T-helper 2 cell treated with Interferon-gamma antibody and Interleukin-4, amounts not matched to agents 5 μg/mL and 100 μg/mL, for 36 hours (primary cell): ENCODE measurements at regions not wholly inside any gene's neighbourhood (a gene's known extent, or its start where the extent isn't known, plus 50 kb on each side); places are given as distances from the start of the nearest gene placed in this dataset.

ENCODE experiments used
- DNase-seq: peaks from one replicate; pipeline ENCODE4 v3.0.0; 2021; ENCODE audit warnings: low spot score
- H3K27ac Mint-ChIP-seq: one replicate; pipeline ENCODE4 v1.8.0; 2021; ENCODE audit warnings: mild to moderate bottlenecking, mixed read lengths
- H3K27me3 Mint-ChIP-seq: one replicate; pipeline ENCODE4 v1.8.0; 2021; ENCODE audit warnings: low read depth, mixed read lengths
- H3K36me3 Mint-ChIP-seq: one replicate; pipeline ENCODE4 v1.8.0; 2021; ENCODE audit warnings: low read depth, mixed read lengths
- H3K4me1 Mint-ChIP-seq: one replicate; pipeline ENCODE4 v1.8.0; 2021; ENCODE audit warnings: low read depth, mixed read lengths
- H3K4me3 Mint-ChIP-seq: one replicate; pipeline ENCODE4 v1.8.0; 2022; ENCODE audit warnings: mild to moderate bottlenecking, moderate library complexity, mixed read lengths
- H3K9me3 Mint-ChIP-seq: one replicate; pipeline ENCODE4 v1.8.0; 2021; ENCODE audit warnings: mixed read lengths

DNA sequence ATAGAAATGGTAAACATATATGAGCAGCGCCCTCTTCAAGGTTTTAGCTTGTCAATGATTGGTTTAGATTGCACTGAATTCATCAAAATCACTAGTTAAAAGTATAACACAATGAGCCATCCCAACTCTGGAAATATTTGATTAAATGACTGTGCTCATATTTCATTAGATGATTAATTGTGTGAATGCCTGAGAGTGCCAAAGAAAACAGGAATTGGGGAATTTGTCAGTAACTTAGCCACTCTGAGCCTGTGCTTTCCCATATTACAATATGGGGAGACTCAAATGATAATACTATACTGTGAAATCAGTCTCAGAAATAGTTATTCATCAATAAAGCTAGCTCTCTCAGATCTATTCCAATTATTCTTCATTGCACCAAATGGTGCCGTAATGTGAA lies 2087.6 kb upstream of the CELF4 start:
- Mint-ChIP-seq H3K27me3 (no peaks in the 10 kb centered on the region), H3K9me3 (peaks cover 4% of the 10 kb centered on the region), H3K4me3 (no peak overlapping the region), H3K27ac (no peak overlapping the region), H3K36me3 (no peaks in the 10 kb centered on the region), H3K4me1 (no peaks in the 10 kb centered on the region)
- DNase-seq: no peak

DNA sequence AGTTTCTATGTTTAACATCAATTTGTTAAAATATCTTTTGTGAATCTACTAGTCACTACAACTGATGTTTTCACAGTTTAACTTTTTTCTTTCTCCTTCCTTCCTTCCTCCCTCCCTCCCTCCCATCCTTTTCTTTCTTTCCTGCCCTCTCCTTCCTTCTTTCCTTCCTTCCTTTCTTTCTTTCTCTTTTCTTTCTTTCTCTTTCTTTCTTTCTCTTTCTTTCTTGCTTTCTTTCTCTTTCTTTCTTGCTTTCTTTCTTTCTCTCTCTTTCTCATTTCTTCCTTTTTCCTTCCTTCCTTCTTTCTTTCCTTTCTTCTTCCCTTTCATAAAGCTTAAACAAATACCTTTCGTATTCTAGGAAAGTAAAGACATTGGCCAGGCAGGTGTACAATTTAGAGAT lies 2083.0 kb upstream of the CELF4 start:
- no peaks in the 10 kb centered on the region for H3K36me3 Mint-ChIP-seq
- no peak for DNase-seq
- H3K4me3 Mint-ChIP-seq: no peak overlapping the region
- peaks cover 5% of the 10 kb centered on the region for H3K9me3 Mint-ChIP-seq
- no peak overlapping the region for H3K27ac Mint-ChIP-seq
- H3K4me1 Mint-ChIP-seq: no peaks in the 10 kb centered on the region
- H3K27me3 Mint-ChIP-seq: no peaks in the 10 kb centered on the region

DNA sequence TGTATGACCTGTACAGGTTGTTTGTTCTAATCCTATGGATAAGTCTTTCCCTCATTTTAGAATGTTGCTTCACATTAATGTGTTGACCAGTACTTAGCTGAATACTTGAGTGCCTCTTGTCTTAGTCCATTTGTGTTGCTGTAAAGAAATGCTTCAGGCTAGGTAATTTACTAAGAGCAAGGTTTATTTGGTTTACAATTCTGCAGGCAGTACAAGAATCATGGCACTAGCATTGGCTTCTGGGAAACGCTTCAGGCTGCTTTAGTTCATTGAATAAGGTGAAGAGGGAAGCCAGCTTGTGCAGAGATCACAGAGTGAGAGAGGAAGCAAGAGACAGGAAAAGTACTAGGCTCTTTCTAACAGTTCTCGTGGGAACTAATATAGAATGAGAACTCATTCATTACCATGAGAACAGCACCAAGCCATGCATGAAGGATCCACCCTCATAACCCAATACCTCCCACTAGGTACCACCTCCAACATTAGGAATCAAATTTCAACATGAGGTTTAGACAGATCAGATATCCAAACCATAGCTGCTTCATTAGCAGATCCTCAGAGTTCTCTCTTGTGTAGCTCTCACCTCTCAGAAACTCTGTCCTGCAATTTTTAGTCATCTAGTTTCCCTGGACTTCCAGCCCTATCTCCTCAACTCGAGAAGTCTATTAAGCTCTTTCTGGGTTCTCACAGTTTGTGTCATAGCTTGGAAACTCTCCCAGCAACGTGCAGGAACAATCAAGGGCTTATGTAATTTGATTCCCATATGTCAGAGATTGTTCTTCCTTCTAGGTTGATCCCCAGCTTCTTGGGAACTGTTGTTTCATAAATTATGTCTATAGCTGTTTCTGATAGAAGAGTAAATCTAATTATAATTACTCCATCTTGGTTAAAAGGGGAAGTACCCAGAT lies 2082.3 kb upstream of the CELF4 start:
- H3K9me3 Mint-ChIP-seq: peaks cover 7% of the 10 kb centered on the region
- H3K4me3 Mint-ChIP-seq: no peak overlapping the region
- H3K36me3 Mint-ChIP-seq: no peaks in the 10 kb centered on the region
- DNase-seq: no peak
- H3K27ac Mint-ChIP-seq: no peak overlapping the region
- H3K4me1 Mint-ChIP-seq: no peaks in the 10 kb centered on the region
- no peaks in the 10 kb centered on the region for H3K27me3 Mint-ChIP-seq

DNA sequence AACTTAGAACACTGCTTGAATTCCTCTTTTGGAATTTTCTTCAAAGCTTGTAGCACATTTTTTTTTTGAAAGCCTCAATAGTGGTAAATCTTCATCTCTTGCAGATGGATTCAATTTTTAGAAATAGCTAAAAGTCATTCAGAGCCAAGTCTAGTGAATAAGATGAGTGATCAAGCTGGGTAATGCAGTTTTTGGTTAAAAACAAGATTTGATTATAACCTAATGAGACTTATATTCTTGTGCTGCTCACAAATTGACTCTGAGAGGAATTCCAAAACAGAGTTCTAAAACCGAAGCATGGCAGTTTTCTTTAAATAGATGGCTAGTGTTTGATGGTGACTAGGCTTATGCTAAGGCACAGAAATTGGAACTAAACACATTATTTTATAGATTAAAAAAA lies 2072.6 kb upstream of the CELF4 start:
- Mint-ChIP-seq H3K4me1 (no peaks in the 10 kb centered on the region), H3K9me3 (no peaks in the 10 kb centered on the region), H3K27ac (no peak overlapping the region), H3K4me3 (no peak overlapping the region), H3K36me3 (no peaks in the 10 kb centered on the region), H3K27me3 (no peaks in the 10 kb centered on the region)
- no peak for DNase-seq

DNA sequence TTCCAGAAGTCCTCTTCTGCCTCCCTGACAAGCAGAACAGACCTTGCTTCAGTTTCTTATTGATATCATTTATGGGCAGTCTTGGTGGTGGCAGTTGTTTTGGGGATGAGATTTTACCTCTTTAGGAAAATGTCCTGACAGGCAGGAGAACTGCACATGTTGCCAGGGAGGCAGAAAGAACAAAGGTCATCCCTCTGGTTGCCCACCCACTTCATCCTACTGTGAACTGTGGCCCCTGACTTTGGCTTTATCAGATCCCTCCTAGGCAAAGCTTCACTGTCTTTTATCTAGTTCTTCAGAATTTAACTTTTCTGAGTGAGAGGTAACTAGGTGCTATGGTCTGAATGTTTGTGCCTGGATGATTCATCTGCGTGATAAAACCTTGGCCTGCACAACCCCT lies 2071.3 kb upstream of the CELF4 start:
- H3K36me3 Mint-ChIP-seq: no peaks in the 10 kb centered on the region
- no peaks in the 10 kb centered on the region for H3K4me1 Mint-ChIP-seq
- DNase-seq: no peak
- no peak overlapping the region for H3K27ac Mint-ChIP-seq
- H3K27me3 Mint-ChIP-seq: no peaks in the 10 kb centered on the region
- H3K4me3 Mint-ChIP-seq: no peak overlapping the region
- H3K9me3 Mint-ChIP-seq: no peaks in the 10 kb centered on the region

DNA sequence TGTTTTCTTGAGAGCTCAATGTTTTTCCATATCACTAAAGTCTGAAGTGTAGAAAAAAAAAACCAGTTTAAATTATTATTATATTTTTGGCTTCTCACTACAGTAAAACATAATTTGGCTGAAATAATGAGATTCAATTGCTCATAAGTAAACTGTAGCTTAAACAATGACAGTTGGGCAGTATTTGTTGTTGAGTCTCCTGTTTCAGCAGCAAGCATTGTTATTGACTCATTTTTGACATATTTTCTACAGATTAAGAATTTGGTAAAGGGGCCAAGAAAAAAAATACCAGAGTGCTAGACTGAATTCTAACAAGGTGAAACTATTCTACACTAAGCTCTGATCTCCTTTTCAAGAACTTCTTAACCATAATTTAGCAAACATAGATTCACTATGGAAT lies 2070.4 kb upstream of the CELF4 start:
- H3K27ac Mint-ChIP-seq: no peak overlapping the region
- H3K9me3 Mint-ChIP-seq: no peaks in the 10 kb centered on the region
- no peaks in the 10 kb centered on the region for H3K4me1 Mint-ChIP-seq
- H3K36me3 Mint-ChIP-seq: no peaks in the 10 kb centered on the region
- no peak overlapping the region for H3K4me3 Mint-ChIP-seq
- no peaks in the 10 kb centered on the region for H3K27me3 Mint-ChIP-seq
- DNase-seq: no peak

DNA sequence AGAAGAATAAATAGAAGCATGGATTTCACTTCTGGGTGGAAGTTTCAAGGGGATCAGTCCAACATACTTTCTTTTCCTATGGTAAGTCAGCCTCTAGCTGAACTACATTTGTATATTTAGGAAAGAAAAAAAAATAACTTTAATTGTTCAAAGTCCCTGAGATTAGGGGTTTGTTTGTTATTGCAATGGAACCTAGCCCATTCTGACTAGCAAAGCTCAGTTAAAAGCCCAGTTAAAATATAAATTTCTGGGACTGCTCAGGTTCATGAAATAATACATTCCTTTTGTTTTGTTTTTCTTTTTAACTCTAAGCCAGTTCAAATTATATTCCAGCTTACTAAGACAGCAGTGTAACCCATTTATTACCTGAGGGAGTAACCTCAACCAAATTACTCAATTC lies 2069.6 kb upstream of the CELF4 start:
- H3K4me1 Mint-ChIP-seq: no peaks in the 10 kb centered on the region
- H3K4me3 Mint-ChIP-seq: no peak overlapping the region
- DNase-seq: no peak
- H3K27ac Mint-ChIP-seq: no peak overlapping the region
- H3K9me3 Mint-ChIP-seq: no peaks in the 10 kb centered on the region
- no peaks in the 10 kb centered on the region for H3K36me3 Mint-ChIP-seq
- H3K27me3 Mint-ChIP-seq: no peaks in the 10 kb centered on the region

DNA sequence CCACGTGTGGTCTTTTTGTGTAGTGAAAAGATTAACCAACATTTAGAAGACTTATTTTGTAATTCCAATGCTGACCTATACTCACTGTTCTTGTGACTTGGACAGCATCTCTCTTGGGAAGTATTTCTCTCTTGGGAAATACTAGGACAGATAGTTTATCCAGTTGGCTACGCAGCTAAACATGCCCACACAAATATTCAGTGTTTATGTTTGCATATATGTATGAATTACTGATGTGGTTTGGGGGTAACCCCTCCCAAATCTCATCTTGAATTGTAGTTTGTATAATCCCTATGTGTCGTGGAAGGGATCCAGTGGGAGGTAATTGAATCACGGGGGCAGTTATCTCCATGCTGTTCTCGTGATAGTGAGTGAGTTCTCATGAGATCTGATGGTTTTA lies 2062.3 kb upstream of the CELF4 start:
- Mint-ChIP-seq H3K36me3 (no peaks in the 10 kb centered on the region), H3K4me3 (no peak overlapping the region), H3K9me3 (peaks cover 4% of the 10 kb centered on the region), H3K4me1 (no peaks in the 10 kb centered on the region), H3K27me3 (no peaks in the 10 kb centered on the region), H3K27ac (no peak overlapping the region)
- no peak for DNase-seq

DNA sequence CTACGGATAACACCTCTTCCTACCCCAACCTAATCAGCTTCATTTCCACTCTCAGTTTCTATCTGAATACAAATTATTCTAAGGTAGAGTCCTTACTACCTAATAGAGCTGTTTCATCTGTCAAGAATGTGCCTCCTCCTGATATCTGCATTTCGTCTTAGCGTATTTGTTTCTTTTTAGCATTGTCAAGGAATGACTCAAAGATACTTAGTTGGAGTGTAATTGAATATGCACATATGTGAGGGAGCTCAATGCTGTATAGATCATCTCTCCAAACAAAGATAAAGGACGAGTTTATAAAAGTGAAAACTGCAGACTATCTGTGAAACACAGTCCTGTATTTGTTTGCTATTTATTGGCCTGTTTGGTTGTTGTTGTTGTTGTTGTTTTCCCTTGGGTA lies 2059.4 kb upstream of the CELF4 start:
- no peaks in the 10 kb centered on the region for H3K27me3 Mint-ChIP-seq
- H3K4me1 Mint-ChIP-seq: no peaks in the 10 kb centered on the region
- H3K27ac Mint-ChIP-seq: no peak overlapping the region
- no peaks in the 10 kb centered on the region for H3K36me3 Mint-ChIP-seq
- peaks cover 8% of the 10 kb centered on the region for H3K9me3 Mint-ChIP-seq
- no peak for DNase-seq
- H3K4me3 Mint-ChIP-seq: no peak overlapping the region

DNA sequence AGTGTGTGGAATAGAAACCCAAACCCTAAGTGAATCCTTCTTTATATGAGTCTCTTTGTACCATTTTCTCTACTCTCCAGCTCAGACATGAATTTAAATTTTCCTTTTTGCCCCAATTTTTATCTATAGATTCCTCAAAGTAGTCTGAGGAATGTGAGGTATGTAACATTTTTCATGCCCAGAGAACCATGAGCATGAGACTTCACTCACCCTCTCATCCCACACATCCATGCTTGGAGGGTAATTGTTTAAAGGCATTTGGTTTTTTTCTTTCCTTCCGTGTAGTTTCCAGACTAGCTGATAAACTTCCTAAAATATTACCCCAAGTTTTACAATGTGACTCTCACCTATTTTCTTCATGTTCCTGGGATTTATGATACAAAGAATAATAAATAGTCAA lies 2056.8 kb upstream of the CELF4 start:
- Mint-ChIP-seq H3K27ac (no peak overlapping the region), H3K9me3 (peaks cover 12% of the 10 kb centered on the region), H3K36me3 (no peaks in the 10 kb centered on the region), H3K27me3 (no peaks in the 10 kb centered on the region), H3K4me3 (no peak overlapping the region), H3K4me1 (no peaks in the 10 kb centered on the region)
- DNase-seq: no peak

DNA sequence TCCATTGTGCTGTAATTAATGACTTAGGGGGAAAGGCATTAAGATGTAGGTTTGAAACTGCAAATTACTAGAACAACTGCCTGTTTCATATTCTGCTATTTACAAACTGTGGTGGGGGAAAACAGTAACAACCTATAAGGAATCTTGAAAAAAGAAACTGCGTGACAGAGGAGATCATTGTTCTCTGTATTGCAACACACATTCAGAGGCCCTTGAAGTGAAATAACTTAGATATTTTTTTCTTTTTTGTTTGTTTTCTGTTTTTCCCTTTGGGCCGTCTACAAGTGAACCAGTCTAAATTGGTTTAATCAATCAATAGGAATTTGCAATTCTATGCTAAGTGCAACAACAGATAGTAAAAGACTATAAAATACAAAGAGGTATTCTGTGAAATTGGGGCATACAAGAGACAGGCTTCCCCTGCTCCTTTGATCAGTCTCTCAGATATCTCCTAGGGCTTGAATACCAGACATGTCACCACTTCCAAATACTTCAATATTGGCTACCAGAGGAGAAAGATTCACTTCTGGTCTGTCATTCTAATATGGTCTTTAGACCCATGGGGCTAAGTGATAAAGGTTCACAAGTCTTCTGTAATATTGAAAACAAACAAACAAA lies 2055.1 kb upstream of the CELF4 start:
- Mint-ChIP-seq H3K27ac (no peak overlapping the region), H3K27me3 (no peaks in the 10 kb centered on the region), H3K4me3 (no peak overlapping the region), H3K4me1 (no peaks in the 10 kb centered on the region), H3K36me3 (no peaks in the 10 kb centered on the region), H3K9me3 (peaks cover 10% of the 10 kb centered on the region)
- DNase-seq: no peak

DNA sequence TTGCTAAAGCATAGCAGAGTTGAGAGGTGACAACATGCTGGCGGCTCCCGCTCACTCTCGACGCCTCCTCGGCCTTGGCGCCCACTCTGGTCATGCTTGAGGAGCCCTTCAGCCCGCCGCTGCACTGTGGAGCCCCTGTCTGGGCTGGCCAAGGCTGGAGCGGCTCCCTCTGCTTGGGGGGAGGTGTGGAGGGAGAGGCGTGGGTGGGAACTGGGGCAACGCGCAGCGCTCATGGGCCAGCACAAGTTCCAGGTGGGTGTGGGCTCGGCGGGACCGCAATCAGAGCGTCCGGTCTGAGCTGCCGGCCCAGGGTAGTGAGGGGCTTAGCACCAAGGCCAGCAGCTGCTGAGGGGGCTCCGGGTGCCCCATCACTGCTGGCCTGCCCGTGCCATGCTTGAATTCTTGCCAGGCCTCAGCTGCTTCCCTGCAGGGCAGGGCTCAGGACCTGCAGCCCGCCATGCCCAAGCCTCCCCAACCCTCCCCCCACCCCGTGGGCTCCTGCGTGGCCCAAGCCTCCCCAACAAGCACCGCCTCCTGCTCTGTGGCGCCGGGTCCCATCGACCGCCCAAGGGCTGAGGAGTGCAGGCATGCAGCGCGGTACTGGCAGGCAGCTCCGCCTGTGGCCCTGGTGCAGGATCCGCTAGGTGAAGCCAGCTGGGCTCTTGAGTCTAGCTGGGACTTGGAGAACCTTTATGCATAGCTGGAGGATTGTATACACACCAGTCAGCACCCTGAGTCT lies 2052.8 kb upstream of the CELF4 start:
- Mint-ChIP-seq H3K4me3 (no peak overlapping the region), H3K27ac (no peak overlapping the region), H3K36me3 (no peaks in the 10 kb centered on the region), H3K9me3 (peaks cover 9% of the 10 kb centered on the region), H3K27me3 (no peaks in the 10 kb centered on the region), H3K4me1 (no peaks in the 10 kb centered on the region)
- no peak for DNase-seq

DNA sequence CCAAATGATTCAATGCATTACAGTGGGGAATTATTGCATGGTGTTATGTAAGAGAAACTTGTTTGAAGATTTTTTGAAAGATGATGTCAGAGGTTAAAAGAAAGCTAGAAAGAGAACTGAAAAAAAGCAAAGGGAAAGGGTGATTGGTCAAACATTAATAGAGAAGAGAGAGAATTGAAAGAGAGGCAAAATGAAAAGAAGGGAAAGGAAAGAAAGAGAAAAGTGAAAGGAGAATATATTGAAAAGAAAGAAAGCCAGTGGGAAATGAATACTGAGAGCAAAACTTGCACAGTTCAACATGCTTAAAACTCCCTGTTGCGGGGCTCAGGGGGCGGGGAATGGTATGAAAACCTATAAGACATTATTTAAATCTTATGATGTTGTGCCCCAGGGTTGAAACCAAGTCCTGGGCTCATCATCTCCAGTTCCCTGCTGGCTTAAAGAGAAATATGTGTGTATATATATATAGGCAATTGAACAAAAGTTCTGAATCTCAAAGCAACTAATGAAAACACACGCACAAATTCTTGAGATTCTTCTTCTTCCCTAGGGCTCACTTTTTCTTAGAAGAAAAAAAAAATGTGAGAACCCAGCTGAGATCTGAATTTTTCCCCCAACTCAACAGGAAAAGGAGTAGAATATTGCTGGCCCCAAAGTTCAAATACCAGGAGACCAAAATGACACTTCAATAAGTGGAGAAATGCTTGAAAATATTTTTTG lies 2045.9 kb upstream of the CELF4 start:
- Mint-ChIP-seq H3K27me3 (no peaks in the 10 kb centered on the region), H3K4me3 (no peak overlapping the region)
- no peak for DNase-seq

DNA sequence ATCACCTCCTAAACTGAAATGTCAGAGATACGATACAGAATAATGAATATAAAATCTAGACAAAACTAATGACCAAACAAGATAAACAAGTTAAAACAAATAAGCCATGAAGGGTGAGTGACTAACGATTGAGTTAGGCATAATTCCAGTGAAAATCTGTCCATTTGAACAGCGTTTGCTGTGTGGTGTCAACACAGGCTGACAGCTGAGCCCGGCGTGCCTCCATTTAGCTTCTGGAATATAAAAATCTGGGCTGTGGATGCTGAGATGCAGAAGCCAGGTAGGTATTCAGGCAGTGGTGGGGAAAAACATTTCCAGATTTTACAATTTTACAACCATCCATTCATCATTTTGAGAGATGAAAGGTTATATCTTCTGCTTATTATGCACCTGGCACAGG lies 2041.4 kb upstream of the CELF4 start:
- H3K27me3 Mint-ChIP-seq: no peaks in the 10 kb centered on the region
- H3K4me1 Mint-ChIP-seq: no peaks in the 10 kb centered on the region
- DNase-seq: no peak
- H3K9me3 Mint-ChIP-seq: peaks cover 4% of the 10 kb centered on the region
- no peaks in the 10 kb centered on the region for H3K36me3 Mint-ChIP-seq
- no peak overlapping the region for H3K27ac Mint-ChIP-seq
- no peak overlapping the region for H3K4me3 Mint-ChIP-seq

More for the DNA sequence above, 2045.9 kb upstream of the CELF4 start:
- Mint-ChIP-seq H3K27ac (no peak overlapping the region), H3K36me3 (no peaks in the 10 kb centered on the region), H3K9me3 (peaks cover 4% of the 10 kb centered on the region), H3K4me1 (no peaks in the 10 kb centered on the region)
